ENCODE measurements at regions not wholly inside any gene's neighbourhood (a gene's known extent, or its start where the extent isn't known, plus 50 kb on each side); places are given as distances from the start of the nearest gene placed in this dataset.
A peak's percentile ranks its signal among the peaks of the same experiment; 100 is the strongest.

GRCh38 chr13:50692396-50692915 lies 151.0 kb downstream of the DLEU7 start:
- DNase-seq (ENCODE audit: low read depth), result no peak
- TF ChIP-seq CTCF (IDR thresholded peaks at IDR 0.05; ENCODE audit: low read length, missing control alignments), result no peak
- H3K4me3 ChIP-seq (replicated peaks; ENCODE audit: low read depth, low read length), result no peak overlapping the region

GRCh38 chr13:50693727-50694126 lies 149.8 kb downstream of the DLEU7 start:
- DNase-seq (ENCODE audit: low read depth), result peak; percentile 63
- no peak overlapping the region for H3K4me3 ChIP-seq (replicated peaks; ENCODE audit: low read depth, low read length)
- no peak for TF ChIP-seq CTCF (IDR thresholded peaks at IDR 0.05; ENCODE audit: low read length, missing control alignments)

GRCh38 chr13:50697746-50698539 lies 145.5 kb downstream of the DLEU7 start:
- H3K4me3 ChIP-seq (replicated peaks; ENCODE audit: low read depth, low read length), result no peak overlapping the region
- no peak for DNase-seq (ENCODE audit: low read depth)
- TF ChIP-seq CTCF (IDR thresholded peaks at IDR 0.05; ENCODE audit: low read length, missing control alignments), result no peak

- DNase-seq (ENCODE audit: low read depth), result no peak
- no peak overlapping the region for H3K4me3 ChIP-seq (replicated peaks; ENCODE audit: low read depth, low read length)
- TF ChIP-seq CTCF (IDR thresholded peaks at IDR 0.05; ENCODE audit: low read length, missing control alignments), result no peak
These were observed 143.4 kb downstream of the DLEU7 start for GRCh38 chr13:50699874-50700663.

- no peak for TF ChIP-seq CTCF (IDR thresholded peaks at IDR 0.05; ENCODE audit: low read length, missing control alignments)
- no peak for DNase-seq (ENCODE audit: low read depth)
These were observed 142.7 kb downstream of the DLEU7 start for GRCh38 chr13:50700664-50701305.

GRCh38 chr13:50701469-50701868 lies 142.0 kb downstream of the DLEU7 start:
- no peak for DNase-seq (ENCODE audit: low read depth)
- TF ChIP-seq CTCF (IDR thresholded peaks at IDR 0.05; ENCODE audit: low read length, missing control alignments), result no peak
- H3K4me3 ChIP-seq (replicated peaks; ENCODE audit: low read depth, low read length), result no peak overlapping the region

More at GRCh38 chr13:50700664-50701305, 142.7 kb downstream of the DLEU7 start:
- H3K4me3 ChIP-seq (replicated peaks; ENCODE audit: low read depth, low read length), result no peak overlapping the region

Data from fibroblast of pulmonary artery (primary cell).